Tibial nerve (tissue), 4 donors: ENCODE measurements at regions not wholly inside any gene's neighbourhood (a gene's known extent, or its start where the extent isn't known, plus 50 kb on each side); places are given as distances from the start of the nearest gene placed in this dataset.

Source experiments
- CTCF ChIP-seq, 5 experiments: fragments of 200-600 bp in 3 of 5; fragments of 450-650 bp in 2 of 5; sonication (generic) in 3 of 5; IDR thresholded peaks; one replicate each; pipeline ENCODE4 v1.5.1; 2016 to 2019; ENCODE audit warnings: antibody characterized with exemption in 5 of 5, mild to moderate bottlenecking in 3 of 5, moderate library complexity in 2 of 5
- EP300 ChIP-seq, 2 donors: sonication (generic); formaldehyde crosslinking; IDR thresholded peaks; one replicate each; pipeline ENCODE4 v1.6.1; 2017; ENCODE audit warnings: antibody characterized with exemption in 2 of 2, mild to moderate bottlenecking in 1 of 2
- POLR2A ChIP-seq, 2 donors: fragments of 450-650 bp; IDR thresholded peaks; one replicate each; pipeline ENCODE4 v1.6.1; 2017; ENCODE audit warnings: antibody characterized with exemption in 2 of 2, mild to moderate bottlenecking in 2 of 2, moderate library complexity in 2 of 2

- no peak for TF ChIP-seq CTCF (IDR thresholded peaks at IDR 0.05)
- TF ChIP-seq POLR2A (IDR thresholded peaks at IDR 0.05) = no peak
- no peak for TF ChIP-seq EP300 (IDR thresholded peaks at IDR 0.05)
Observed at GRCh38 chr2:173493874-173494273, 139.2 kb downstream of the CDCA7 start.
